Mammary epithelial cell (primary cell): ENCODE measurements at regions not wholly inside any gene's neighbourhood (a gene's known extent, or its start where the extent isn't known, plus 50 kb on each side); places are given as distances from the start of the nearest gene placed in this dataset.
"Not testable (repeated sequence)": the region's sequence is repeated elsewhere in the genome, so short reads cannot be mapped to it uniquely, and the experiment has no call there.

ENCODE experiments used
- EZH2 ChIP-seq: IDR thresholded peaks from 2 replicates; pipeline ENCODE4 v1.6.1; 2012; ENCODE audit warnings: low read length, inconsistent platforms, borderline replicate concordance
- TF ChIP-seq, protein P1 (sequence below), 2 donors: IDR thresholded peaks in 1 of 2; conservative IDR thresholded peaks in 1 of 2; 2 replicates each; pipeline ENCODE4 v1.5.1; 2011 to 2012; ENCODE audit warnings: inconsistent platforms in 2 of 2, low read length in 2 of 2, mild to moderate bottlenecking in 2 of 2, control low read depth in 1 of 2, low read depth in 1 of 2; ENCODE audit not compliant: insufficient read depth in 1 of 2; ENCODE audit errors: extremely low read depth in 1 of 2

DNA sequence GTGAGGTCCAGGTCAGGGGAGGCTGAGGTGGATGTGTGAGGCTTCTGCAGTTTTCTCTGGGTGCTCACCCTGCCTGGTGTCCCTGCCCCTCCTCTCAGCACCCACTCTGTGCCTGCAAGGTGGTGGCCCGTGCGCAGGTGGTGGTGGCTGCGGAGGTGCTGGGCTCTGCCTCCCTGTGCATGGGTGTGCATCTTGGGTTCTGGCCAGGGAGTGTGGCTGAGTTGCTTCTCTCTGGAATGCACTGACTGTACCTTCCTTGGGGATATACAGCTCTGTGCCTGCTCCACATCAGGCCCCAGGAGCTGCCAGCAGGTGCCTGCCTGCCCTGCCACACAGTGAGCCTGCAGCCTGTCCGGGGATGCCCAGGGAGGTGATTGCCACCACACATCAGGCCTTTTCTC is 360.4 kb downstream of the TMEM121 start:
- TF ChIP-seq, protein P1, sequence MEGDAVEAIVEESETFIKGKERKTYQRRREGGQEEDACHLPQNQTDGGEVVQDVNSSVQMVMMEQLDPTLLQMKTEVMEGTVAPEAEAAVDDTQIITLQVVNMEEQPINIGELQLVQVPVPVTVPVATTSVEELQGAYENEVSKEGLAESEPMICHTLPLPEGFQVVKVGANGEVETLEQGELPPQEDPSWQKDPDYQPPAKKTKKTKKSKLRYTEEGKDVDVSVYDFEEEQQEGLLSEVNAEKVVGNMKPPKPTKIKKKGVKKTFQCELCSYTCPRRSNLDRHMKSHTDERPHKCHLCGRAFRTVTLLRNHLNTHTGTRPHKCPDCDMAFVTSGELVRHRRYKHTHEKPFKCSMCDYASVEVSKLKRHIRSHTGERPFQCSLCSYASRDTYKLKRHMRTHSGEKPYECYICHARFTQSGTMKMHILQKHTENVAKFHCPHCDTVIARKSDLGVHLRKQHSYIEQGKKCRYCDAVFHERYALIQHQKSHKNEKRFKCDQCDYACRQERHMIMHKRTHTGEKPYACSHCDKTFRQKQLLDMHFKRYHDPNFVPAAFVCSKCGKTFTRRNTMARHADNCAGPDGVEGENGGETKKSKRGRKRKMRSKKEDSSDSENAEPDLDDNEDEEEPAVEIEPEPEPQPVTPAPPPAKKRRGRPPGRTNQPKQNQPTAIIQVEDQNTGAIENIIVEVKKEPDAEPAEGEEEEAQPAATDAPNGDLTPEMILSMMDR (conservative IDR thresholded peaks at IDR 0.05 in 1 of 2, IDR thresholded peaks at IDR 0.05 in 1 of 2; ENCODE audit: extremely low read depth in 1 of 2, insufficient read depth in 1 of 2, low read depth in 1 of 2, low read length in 2 of 2): not testable (repeated sequence)
- not testable (repeated sequence) for TF ChIP-seq EZH2
